Activated naive CD4-positive, alpha-beta T cell treated with anti-CD3 and anti-CD28 coated beads, Interleukin-2, amount 50 U/mL, for 24 hours (primary cell): ENCODE measurements at regions not wholly inside any gene's neighbourhood (a gene's known extent, or its start where the extent isn't known, plus 50 kb on each side); places are given as distances from the start of the nearest gene placed in this dataset.
"Not testable (repeated sequence)": the region's sequence is repeated elsewhere in the genome, so short reads cannot be mapped to it uniquely, and the experiment has no call there.

ENCODE experiments used
- H3K27ac Mint-ChIP-seq: one replicate; pipeline ENCODE4 v1.8.0; 2021; ENCODE audit warnings: mild to moderate bottlenecking, mixed read lengths
- H3K27me3 Mint-ChIP-seq: one replicate; pipeline ENCODE4 v1.8.0; 2021; ENCODE audit warnings: mixed read lengths
- H3K36me3 Mint-ChIP-seq: one replicate; pipeline ENCODE4 v1.8.0; 2021; ENCODE audit warnings: mixed read lengths
- H3K4me1 Mint-ChIP-seq: one replicate; pipeline ENCODE4 v1.8.0; 2021; ENCODE audit warnings: mixed read lengths
- H3K4me3 Mint-ChIP-seq: one replicate; pipeline ENCODE4 v1.8.0; 2021; ENCODE audit warnings: mild to moderate bottlenecking, mixed read lengths
- H3K9me3 Mint-ChIP-seq: one replicate; pipeline ENCODE4 v1.8.0; 2021; ENCODE audit warnings: mixed read lengths

DNA sequence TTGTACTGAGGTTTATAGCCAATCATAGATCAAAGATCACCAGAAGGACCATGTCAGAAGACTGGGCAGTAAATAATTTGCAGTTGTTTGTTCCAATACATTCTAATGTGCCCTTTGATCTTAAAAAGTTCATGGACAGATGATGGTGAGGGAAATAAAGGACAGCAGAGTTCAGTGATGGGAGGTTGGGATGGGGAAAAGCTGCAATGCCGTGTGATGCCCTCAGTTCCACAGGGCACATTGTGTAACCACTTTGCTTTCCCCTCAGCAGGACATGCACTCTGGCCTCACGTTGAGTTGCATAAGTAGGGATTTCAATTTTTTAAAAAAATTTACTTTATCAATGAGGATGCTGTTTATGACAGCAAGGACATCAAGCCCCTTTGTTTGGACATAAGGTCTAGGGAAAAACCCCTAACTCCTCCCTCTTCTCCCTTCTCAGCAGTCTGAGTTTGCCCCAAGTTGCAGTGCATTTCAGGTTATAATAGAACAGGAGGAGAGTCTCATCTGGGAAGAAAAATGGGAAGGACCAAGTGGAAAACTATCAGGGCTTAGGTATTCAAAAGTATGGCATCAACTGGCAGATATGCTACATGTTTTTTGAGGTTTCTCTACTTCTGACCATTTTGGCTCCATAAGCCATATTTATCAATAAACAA is 83.1 kb upstream of the TMED7 start:
- no peak overlapping the region for H3K27ac Mint-ChIP-seq
- peaks cover 1% of the 10 kb centered on the region for H3K36me3 Mint-ChIP-seq
- no peaks in the 10 kb centered on the region for H3K4me1 Mint-ChIP-seq
- peaks cover 11% of the 10 kb centered on the region for H3K27me3 Mint-ChIP-seq
- no peak overlapping the region for H3K4me3 Mint-ChIP-seq
- no peaks in the 10 kb centered on the region for H3K9me3 Mint-ChIP-seq

GRCh38 chr5:115703514-115703913 is 77.7 kb upstream of the TMED7 start:
- H3K27me3 Mint-ChIP-seq, result peaks cover 11% of the 10 kb centered on the region
- no peak overlapping the region for H3K4me3 Mint-ChIP-seq
- H3K36me3 Mint-ChIP-seq, result no peaks in the 10 kb centered on the region
- no peaks in the 10 kb centered on the region for H3K4me1 Mint-ChIP-seq
- no peaks in the 10 kb centered on the region for H3K9me3 Mint-ChIP-seq
- no peak overlapping the region for H3K27ac Mint-ChIP-seq

DNA sequence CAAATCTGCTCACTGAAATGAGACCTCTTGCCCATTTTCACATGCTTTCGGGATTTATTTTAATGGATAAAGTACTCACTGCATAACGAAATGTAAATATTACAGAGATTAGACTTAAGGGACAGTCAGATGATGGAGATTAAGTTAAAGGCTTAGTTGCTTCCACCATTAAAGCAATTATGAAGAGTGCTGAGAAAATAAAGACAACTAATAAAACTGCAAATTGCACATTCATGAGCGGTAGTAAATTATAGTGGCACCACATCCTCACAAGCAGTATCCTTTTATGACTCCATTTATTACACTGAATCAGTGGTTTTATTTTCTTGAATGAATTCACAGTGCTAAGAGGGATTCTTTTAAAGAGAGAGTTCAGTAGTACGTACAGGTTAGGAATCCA is 76.2 kb upstream of the TMED7 start:
- Mint-ChIP-seq H3K27ac (peak overlapping the region; percentile 18), H3K27me3 (peaks cover 11% of the 10 kb centered on the region), H3K36me3 (no peaks in the 10 kb centered on the region), H3K9me3 (no peaks in the 10 kb centered on the region), H3K4me3 (no peak overlapping the region), H3K4me1 (no peaks in the 10 kb centered on the region)

- peak overlapping the region; percentile 57 for H3K27ac Mint-ChIP-seq
- H3K9me3 Mint-ChIP-seq, result no peaks in the 10 kb centered on the region
- H3K4me1 Mint-ChIP-seq, result no peaks in the 10 kb centered on the region
- peaks cover 8% of the 10 kb centered on the region for H3K27me3 Mint-ChIP-seq
- H3K4me3 Mint-ChIP-seq, result no peak overlapping the region
- H3K36me3 Mint-ChIP-seq, result no peaks in the 10 kb centered on the region
Observed at GRCh38 chr5:115699967-115700366, 74.1 kb upstream of the TMED7 start.

GRCh38 chr5:115696141-115696650 is 70.4 kb upstream of the TMED7 start:
- Mint-ChIP-seq H3K4me1 (no peaks in the 10 kb centered on the region), H3K27ac (no peak overlapping the region), H3K4me3 (no peak overlapping the region), H3K9me3 (no peaks in the 10 kb centered on the region), H3K36me3 (no peaks in the 10 kb centered on the region), H3K27me3 (peaks cover 14% of the 10 kb centered on the region)

- Mint-ChIP-seq H3K4me3 (no peak overlapping the region), H3K27ac (no peak overlapping the region), H3K4me1 (no peaks in the 10 kb centered on the region), H3K9me3 (no peaks in the 10 kb centered on the region), H3K27me3 (peaks cover 15% of the 10 kb centered on the region), H3K36me3 (no peaks in the 10 kb centered on the region)
Observed at GRCh38 chr5:115695310-115695880, 69.6 kb upstream of the TMED7 start.

DNA sequence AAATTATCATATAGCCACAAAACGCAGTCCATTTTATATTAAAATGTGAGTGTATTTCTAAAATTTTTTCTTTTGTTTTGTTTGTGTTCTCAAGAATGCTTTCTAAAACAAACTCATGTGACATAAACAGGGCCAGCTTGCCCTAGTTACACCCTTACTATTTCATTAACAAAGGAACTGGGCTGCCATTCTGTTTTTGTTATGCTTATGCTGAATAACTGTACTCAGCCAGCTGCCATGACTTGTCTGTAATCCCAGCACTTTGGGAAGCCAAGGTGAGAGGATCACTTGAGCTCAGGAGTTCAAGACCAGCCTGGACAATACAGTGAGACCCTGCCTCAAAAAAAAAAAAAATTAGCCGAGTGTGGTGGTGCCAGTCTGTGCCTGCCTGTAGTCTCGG is 66.0 kb upstream of the TMED7 start:
- H3K4me3 Mint-ChIP-seq, H3K27ac Mint-ChIP-seq, H3K9me3 Mint-ChIP-seq, H3K4me1 Mint-ChIP-seq, H3K36me3 Mint-ChIP-seq: not testable (repeated sequence)
- peaks cover 21% of the 10 kb centered on the region for H3K27me3 Mint-ChIP-seq

DNA sequence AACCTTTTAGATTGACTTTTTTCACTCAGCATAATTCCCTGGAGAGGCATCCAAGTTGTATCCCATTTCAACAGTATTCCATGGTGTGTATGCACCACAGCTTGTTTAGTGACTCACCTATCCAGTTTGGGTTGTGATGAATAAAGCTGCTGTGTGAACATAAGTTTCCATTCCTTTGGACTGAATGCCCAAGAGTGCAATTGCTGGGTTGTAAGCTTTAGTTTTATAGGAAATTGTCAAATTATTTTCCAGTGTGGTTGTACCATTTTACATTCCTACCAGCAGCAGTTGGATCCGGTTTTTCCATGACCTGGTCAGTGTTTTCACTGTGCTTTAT is 60.9 kb upstream of the TMED7 start:
- Mint-ChIP-seq H3K27ac (no peak overlapping the region), H3K36me3 (no peaks in the 10 kb centered on the region), H3K27me3 (peaks cover 22% of the 10 kb centered on the region), H3K4me3 (no peak overlapping the region), H3K9me3 (no peaks in the 10 kb centered on the region), H3K4me1 (no peaks in the 10 kb centered on the region)

DNA sequence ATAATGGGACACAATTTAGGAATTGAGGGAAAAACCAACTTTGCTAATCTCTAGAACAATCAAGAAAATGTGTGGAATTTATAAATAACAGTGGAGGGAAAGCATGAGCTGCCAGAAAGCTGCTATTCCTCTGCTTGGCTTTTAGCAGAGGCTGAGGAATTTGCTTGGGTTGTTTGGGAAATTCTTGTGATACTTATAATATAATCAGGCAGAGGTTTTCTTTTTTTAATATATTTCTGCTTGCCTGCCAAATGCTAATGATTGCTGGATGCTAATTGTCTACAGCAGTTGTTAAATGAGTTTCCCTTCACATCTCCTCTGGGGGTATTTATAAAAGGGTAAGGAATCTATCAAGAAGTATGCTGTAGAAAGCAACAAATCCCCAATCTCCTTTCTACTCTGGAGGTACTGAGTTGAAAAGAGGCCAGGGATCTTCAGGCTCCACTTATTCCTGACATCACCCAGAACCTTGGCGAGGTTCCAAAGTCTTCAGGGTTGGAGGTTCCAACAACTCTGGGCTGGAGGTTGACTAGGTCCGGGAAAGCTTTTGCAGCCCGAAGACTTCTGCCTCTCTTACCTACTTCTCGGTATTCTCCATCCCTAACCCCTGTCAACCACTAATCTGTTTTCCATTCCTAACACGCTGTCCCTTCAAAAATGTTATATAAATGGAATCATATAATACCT is 60.4 kb upstream of the TMED7 start:
- Mint-ChIP-seq H3K4me3 (no peak overlapping the region), H3K9me3 (no peaks in the 10 kb centered on the region), H3K27ac (no peak overlapping the region), H3K36me3 (no peaks in the 10 kb centered on the region), H3K4me1 (no peaks in the 10 kb centered on the region), H3K27me3 (peaks cover 21% of the 10 kb centered on the region)

DNA sequence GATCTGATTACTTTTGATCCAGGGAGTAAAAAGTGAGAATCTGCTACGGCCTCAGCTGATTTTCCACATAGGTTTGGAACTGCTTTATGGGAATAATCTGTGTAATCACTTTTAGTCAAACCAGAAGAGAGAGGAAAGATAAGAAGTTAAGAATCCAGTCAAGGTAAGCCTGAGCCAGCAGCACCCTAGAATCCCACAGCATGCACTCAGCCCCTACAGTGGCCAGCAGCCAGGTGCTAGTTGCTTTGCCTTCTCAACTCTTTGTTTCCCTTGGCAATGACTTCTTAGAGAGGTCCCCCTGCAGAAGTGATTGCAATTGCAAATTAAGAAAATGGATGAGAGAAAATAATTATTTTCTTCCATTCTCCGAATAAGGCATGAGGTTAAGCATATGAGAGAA is 59.7 kb upstream of the TMED7 start:
- Mint-ChIP-seq H3K4me1 (no peaks in the 10 kb centered on the region), H3K4me3 (no peak overlapping the region), H3K27ac (no peak overlapping the region), H3K27me3 (peaks cover 21% of the 10 kb centered on the region), H3K9me3 (no peaks in the 10 kb centered on the region), H3K36me3 (no peaks in the 10 kb centered on the region)

DNA sequence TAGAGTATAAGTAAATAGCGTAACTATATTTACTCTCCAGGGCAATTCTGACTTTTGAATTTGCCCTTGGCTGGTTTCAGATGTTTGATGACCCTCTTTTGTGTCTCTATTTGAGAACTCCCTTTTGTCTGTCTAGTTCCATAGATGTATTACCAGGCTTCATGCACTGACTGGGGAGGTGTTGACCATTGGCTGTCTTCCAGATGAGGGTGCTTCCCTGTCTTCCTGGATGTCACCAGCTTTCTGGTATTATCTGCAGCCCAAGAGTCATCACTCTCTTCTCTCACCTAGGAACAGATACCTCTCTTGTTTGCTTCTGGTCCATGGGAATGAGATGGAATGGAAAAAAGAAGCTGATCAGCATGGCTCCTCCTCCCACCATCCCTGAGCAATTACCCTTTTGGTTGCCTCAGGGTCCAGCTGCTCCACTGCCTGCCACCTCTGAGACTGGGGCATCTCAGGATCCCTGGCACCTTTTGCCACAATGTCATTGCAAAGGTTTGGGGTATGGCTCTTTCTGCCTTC is 58.7 kb upstream of the TMED7 start:
- Mint-ChIP-seq H3K4me1 (no peaks in the 10 kb centered on the region), H3K4me3 (no peak overlapping the region), H3K27me3 (peaks cover 21% of the 10 kb centered on the region), H3K9me3 (no peaks in the 10 kb centered on the region), H3K36me3 (no peaks in the 10 kb centered on the region), H3K27ac (no peak overlapping the region)

- no peaks in the 10 kb centered on the region for H3K4me1 Mint-ChIP-seq
- H3K27me3 Mint-ChIP-seq, result peaks cover 16% of the 10 kb centered on the region
- H3K36me3 Mint-ChIP-seq, result no peaks in the 10 kb centered on the region
- H3K4me3 Mint-ChIP-seq, result no peak overlapping the region
- no peak overlapping the region for H3K27ac Mint-ChIP-seq
- H3K9me3 Mint-ChIP-seq, result no peaks in the 10 kb centered on the region
Observed at GRCh38 chr5:115683081-115683480, 57.2 kb upstream of the TMED7 start.
